EL (cell line): ENCODE measurements at regions not wholly inside any gene's neighbourhood (a gene's known extent, or its start where the extent isn't known, plus 50 kb on each side); places are given as distances from the start of the nearest gene placed in this dataset.

Source experiments
- DNase-seq: peaks from one replicate; pipeline ENCODE4 v3.0.0-alpha.2; 2016

GRCh38 chr10:36354633-36355032, 712.5 kb upstream of the FZD8 start:
- no peak for DNase-seq

DNA sequence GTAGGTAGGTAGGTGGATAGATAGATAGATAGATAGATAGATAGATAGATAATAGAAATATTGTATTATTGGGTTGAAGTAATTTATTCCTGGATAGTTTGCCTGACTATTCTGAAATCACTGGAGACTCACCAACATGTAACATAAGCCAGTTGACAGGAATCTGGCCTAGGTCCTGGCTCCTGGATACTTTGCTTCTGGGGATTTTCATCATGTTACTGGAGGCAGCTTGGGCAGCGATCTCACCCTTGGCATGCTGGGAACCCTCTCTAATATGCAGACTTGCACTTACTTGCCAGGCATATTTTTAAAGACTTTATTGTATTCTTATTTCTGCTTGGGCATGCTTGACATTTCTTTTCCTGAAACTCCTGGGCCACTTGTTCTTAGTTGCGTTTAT, 709.1 kb upstream of the FZD8 start:
- DNase-seq = no peak

DNA sequence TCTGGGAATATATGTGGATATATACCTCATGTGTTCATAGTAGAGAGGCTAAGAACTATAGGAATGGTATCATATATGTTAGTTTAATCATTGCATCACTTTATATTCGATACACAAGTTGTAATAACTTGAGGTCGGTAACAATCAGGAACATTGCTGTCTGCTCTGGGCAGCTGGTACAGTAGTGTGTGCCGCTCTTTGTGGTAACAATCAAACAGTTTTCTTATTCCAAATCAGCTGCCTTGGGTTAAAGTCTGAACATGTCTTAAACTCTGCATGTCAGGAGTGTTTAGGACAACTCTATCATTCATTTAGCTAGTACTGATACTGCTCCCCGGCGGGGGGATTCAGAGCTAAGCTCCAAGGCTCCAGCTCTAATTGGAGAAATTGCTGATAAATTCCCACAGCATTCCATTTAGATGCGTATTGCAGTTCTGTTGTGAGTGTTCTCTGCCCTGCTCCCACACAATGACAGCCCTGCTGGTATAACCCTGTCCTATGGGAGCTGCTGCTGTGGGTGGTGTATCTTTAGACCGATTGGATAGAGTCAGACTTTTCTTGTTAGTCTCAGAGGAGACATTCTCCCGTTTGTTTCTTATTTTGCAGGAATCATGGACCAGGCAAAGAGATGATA, 707.5 kb upstream of the FZD8 start:
- peak; percentile 74 for DNase-seq

- DNase-seq = peak; percentile 3
Measured at GRCh38 chr10:36345807-36346206, 703.7 kb upstream of the FZD8 start.

- DNase-seq = no peak
Measured at GRCh38 chr10:36345175-36345533, 703.1 kb upstream of the FZD8 start.

GRCh38 chr10:36344240-36345174, 702.4 kb upstream of the FZD8 start:
- peak; percentile 3 for DNase-seq

- DNase-seq = no peak
Measured at GRCh38 chr10:36342781-36343180, 700.7 kb upstream of the FZD8 start.

- no peak for DNase-seq
Measured at GRCh38 chr10:36341471-36341870, 699.4 kb upstream of the FZD8 start.

DNA sequence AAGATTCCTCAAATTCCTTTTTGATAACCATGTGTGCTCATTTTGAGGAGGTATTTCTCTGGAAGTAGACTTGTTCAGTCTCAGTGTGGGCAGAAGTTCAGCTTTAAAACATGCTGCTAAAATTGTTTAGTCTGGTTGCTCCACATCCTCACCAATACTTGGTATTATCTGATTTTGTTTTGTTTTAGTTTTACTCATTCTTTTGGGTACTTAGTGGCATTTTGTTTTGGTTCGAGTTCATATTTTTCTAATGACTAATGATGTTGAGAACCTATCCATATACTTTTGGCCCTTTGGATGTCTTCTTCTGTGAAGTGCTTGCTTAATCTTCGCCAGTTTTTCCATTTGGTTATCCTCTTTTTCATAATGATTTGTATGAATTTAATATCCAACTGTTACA, 694.2 kb upstream of the FZD8 start:
- peak; percentile 33 for DNase-seq

DNA sequence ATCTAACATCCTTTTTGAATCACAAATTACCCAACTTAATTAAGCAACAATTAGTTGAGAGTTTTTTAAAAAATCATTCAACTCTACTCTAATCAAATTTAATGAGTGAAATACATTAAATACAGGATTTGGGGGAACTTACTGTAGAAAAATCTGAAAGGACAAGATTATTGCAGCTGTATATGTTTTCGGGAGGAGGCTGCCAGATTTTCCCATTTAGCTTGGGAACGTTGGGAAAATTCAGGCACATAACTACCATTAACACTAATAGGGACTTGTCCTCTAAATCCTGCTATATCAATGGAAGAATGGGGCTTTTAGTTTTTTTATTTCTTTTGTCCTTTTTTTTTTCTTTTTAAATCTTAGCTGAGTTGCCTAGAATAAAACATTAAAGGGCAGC, 691.4 kb upstream of the FZD8 start:
- no peak for DNase-seq

DNA sequence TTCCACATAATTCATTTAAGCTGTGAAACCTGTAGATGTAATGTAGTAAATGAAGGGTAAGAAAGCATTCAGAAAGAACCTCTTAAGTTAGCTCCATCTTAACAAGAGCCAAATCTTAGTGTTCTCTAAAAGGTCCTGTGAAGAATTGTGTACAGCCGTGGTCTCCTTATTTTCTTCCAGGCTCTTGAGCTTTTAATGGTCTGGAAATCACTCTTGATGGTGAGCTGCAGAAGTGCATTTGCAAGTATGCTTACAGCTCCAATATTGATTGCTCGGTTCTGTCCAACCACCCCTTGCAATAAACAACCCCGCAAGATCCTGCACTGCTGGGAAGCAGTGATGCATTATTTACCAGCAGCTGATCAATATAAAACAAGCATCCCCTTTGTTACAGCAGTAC, 690.8 kb upstream of the FZD8 start:
- DNase-seq = no peak

- no peak for DNase-seq
Measured at GRCh38 chr10:36331121-36331520, 689.0 kb upstream of the FZD8 start.

GRCh38 chr10:36325815-36326214, 683.7 kb upstream of the FZD8 start:
- no peak for DNase-seq

- DNase-seq = no peak
Measured at GRCh38 chr10:36324831-36325230, 682.7 kb upstream of the FZD8 start.

GRCh38 chr10:36313142-36313541, 671.0 kb upstream of the FZD8 start:
- DNase-seq = no peak

GRCh38 chr10:36303896-36304295, 661.8 kb upstream of the FZD8 start:
- no peak for DNase-seq

GRCh38 chr10:36302086-36302485, 660.0 kb upstream of the FZD8 start:
- DNase-seq = no peak

GRCh38 chr10:36301539-36301938, 659.4 kb upstream of the FZD8 start:
- DNase-seq = no peak

DNA sequence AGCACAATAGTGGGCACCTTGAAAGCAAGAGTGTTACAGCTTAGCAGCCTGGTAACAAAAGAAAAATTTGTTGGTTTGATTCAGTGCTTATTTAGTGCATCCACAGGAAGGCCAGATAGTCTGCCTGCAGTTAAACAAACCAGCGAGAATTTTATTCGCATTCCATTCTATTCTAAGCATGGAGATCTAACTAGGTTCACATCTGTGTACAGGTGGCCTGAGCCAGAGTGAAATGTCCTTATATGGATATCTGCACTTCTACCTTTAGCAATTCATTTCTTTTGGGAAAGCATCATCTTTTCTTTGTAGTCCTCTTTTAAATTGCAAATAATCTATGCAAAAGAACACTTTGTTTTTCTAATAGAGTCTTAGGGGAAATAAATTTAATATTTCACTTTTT, 659.0 kb upstream of the FZD8 start:
- no peak for DNase-seq

- no peak for DNase-seq
Measured at GRCh38 chr10:36283827-36284226, 641.7 kb upstream of the FZD8 start.

DNA sequence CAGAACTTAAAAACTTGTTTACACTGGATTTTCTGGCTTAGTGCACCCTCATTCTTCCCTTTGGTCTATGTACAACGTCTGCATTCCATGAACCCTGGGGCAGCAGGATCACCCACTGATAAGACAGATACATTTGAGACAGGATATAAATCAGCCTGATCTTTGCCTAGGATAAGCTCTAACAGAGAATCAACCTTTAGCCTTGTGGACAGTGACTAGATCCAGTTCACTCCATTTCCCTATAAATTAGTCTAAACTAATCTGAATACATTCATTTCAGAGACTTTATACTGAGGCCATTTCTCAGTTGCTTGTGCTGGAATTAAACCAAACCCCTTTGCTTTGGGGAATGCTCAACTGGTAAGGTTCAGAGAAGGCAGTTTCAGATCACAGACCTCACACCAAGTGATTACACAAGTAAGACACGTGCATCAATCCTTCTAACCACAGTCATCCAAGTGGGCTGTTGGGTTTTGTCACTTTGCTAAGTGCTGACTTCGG, 639.8 kb upstream of the FZD8 start:
- DNase-seq = peak; percentile 2

DNA sequence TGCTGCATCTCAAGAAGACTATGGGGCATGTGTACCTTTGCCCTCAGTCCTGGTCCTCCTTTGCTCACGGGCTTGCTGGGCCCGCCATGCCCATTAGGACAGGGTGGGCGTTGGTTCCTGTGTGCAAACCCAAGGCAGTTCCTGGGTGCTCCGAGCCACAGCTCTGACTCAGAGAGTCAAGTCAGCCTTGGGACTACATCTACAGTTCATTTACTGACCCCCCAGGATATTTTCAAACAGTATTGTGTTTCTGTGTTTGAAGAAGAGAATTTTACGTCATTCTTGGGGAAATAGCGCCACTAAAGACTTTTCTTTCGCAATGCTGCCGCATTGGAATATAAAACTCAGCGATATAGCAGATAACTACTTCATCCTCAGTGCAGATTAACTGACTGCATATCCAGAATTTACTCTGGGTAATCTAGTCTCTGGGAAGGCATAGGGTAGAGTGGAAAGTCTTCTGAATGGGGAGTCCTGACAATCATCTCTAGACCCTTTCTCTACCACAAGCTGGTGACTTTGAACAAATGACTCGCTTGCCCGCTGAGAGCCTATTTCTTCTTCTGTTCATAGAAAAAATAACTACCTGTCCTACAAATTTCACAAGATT, 638.9 kb upstream of the FZD8 start:
- peak; percentile 13 for DNase-seq

DNA sequence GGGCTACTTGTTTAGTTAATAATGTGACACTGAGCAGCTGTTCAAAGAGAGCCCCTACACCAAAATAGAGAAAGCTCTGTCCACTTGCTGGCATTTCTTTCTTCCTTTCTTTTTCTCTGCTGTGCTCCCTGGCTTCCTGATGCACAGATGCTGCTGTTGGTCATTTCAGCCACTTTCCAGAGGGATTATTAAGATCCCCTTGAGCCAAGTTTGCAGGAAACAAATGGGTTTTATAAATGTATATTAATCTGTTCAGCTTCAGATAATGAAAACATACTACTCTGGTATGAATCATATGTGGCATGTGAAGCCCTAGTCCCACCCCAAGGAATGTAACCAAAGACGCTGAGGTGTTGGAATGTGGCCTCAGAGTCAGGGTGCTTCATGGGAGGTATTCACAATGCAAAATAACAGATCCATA, 638.2 kb upstream of the FZD8 start:
- DNase-seq = peak; percentile 47

DNA sequence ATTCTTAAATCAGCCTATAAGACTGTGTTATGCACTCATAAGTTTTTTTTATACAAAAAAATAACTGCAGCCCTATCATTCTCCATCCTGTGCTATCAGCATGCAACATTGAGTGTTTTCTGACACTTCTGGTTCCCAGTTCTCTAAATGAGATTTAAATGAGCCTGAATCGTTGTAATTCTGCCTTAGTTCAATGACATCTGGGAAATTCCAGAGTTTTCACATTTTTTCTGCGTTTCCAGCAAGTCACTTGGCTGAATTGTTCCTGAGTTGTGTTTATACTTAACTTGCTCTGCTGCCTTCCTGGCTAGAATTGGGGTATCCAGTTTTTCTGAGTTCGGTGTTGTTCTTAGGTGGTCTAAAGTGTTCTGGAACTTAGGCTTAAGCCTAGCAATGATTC, 636.1 kb upstream of the FZD8 start:
- DNase-seq = no peak
